ENCODE measurements at regions not wholly inside any gene's neighbourhood (a gene's known extent, or its start where the extent isn't known, plus 50 kb on each side); places are given as distances from the start of the nearest gene placed in this dataset.

- Histone ChIP-seq H3K36me3 (ENCODE audit: low read length) (no peaks in the 10 kb centered on the region), H3K4me3 (ENCODE audit: insufficient read depth, low read length, poor library complexity, severe bottlenecking) (no peak overlapping the region), H3K4me2 (ENCODE audit: low read depth, low read length, poor library complexity, severe bottlenecking) (no peak overlapping the region), H3K79me2 (ENCODE audit: insufficient read depth, low read length) (no peaks in the 10 kb centered on the region), H3K27me3 (ENCODE audit: low read length) (no peaks in the 10 kb centered on the region), H3K9me2 (replicated peaks; ENCODE audit: insufficient read depth, low read length) (no peaks in the 10 kb centered on the region), H3F3A (ENCODE audit: insufficient read depth) (no peaks in the 10 kb centered on the region), H2AFZ (ENCODE audit: low read depth, low read length, severe bottlenecking) (no peak overlapping the region), H4K20me1 (ENCODE audit: low read depth, low read length) (no peaks in the 10 kb centered on the region), H3K9me3 (ENCODE audit: insufficient read depth, low read length) (no peaks in the 10 kb centered on the region), H3K27ac (ENCODE audit: low read depth, low read length) (no peak overlapping the region), H3K9ac (ENCODE audit: low read length) (no peak overlapping the region)
- TF ChIP-seq EZH2phosphoT487 (conservative IDR thresholded peaks at IDR 0.05; ENCODE audit: low read length), result no peak
Measured at GRCh38 chr10:44619975-44620374, 235.1 kb upstream of the CXCL12 start.

- no peak overlapping the region for H3K4me2 ChIP-seq (ENCODE audit: low read depth, low read length, poor library complexity, severe bottlenecking)
- TF ChIP-seq EZH2phosphoT487 (conservative IDR thresholded peaks at IDR 0.05; ENCODE audit: low read length), result no peak
- no peak for TF ChIP-seq CTCF (IDR thresholded peaks at IDR 0.05; ENCODE audit: insufficient read depth, low read length, poor library complexity, severe bottlenecking)
- H3K9me2 ChIP-seq (replicated peaks; ENCODE audit: insufficient read depth, low read length), result no peaks in the 10 kb centered on the region
- no peak overlapping the region for H2AFZ ChIP-seq (ENCODE audit: low read depth, low read length, severe bottlenecking)
- H3K36me3 ChIP-seq (ENCODE audit: low read length), result no peaks in the 10 kb centered on the region
- H3K27me3 ChIP-seq (ENCODE audit: low read length), result no peaks in the 10 kb centered on the region
- H3K9me3 ChIP-seq (ENCODE audit: insufficient read depth, low read length), result no peaks in the 10 kb centered on the region
- no peak overlapping the region for H3K27ac ChIP-seq (ENCODE audit: low read depth, low read length)
- no peak overlapping the region for H3K9ac ChIP-seq (ENCODE audit: low read length)
- H3F3A ChIP-seq (ENCODE audit: insufficient read depth), result no peaks in the 10 kb centered on the region
- no peak overlapping the region for H3K4me3 ChIP-seq (ENCODE audit: insufficient read depth, low read length, poor library complexity, severe bottlenecking)
- no peaks in the 10 kb centered on the region for H4K20me1 ChIP-seq (ENCODE audit: low read depth, low read length)
- H3K79me2 ChIP-seq (ENCODE audit: insufficient read depth, low read length), result no peaks in the 10 kb centered on the region
Measured at GRCh38 chr10:44627591-44628354, 242.9 kb upstream of the CXCL12 start.

GRCh38 chr10:44628921-44629320, 244.0 kb upstream of the CXCL12 start:
- no peak overlapping the region for H2AFZ ChIP-seq (ENCODE audit: low read depth, low read length, severe bottlenecking)
- no peaks in the 10 kb centered on the region for H4K20me1 ChIP-seq (ENCODE audit: low read depth, low read length)
- no peaks in the 10 kb centered on the region for H3F3A ChIP-seq (ENCODE audit: insufficient read depth)
- TF ChIP-seq EZH2phosphoT487 (conservative IDR thresholded peaks at IDR 0.05; ENCODE audit: low read length) (no peak), CTCF (IDR thresholded peaks at IDR 0.05; ENCODE audit: insufficient read depth, low read length, poor library complexity, severe bottlenecking) (no peak)
- no peaks in the 10 kb centered on the region for H3K9me2 ChIP-seq (replicated peaks; ENCODE audit: insufficient read depth, low read length)
- no peak overlapping the region for H3K4me3 ChIP-seq (ENCODE audit: insufficient read depth, low read length, poor library complexity, severe bottlenecking)
- no peak overlapping the region for H3K27ac ChIP-seq (ENCODE audit: low read depth, low read length)
- no peaks in the 10 kb centered on the region for H3K27me3 ChIP-seq (ENCODE audit: low read length)
- no peak overlapping the region for H3K4me2 ChIP-seq (ENCODE audit: low read depth, low read length, poor library complexity, severe bottlenecking)
- H3K9me3 ChIP-seq (ENCODE audit: insufficient read depth, low read length), result no peaks in the 10 kb centered on the region
- no peak overlapping the region for H3K9ac ChIP-seq (ENCODE audit: low read length)
- H3K79me2 ChIP-seq (ENCODE audit: insufficient read depth, low read length), result no peaks in the 10 kb centered on the region
- no peaks in the 10 kb centered on the region for H3K36me3 ChIP-seq (ENCODE audit: low read length)

- H3F3A ChIP-seq (ENCODE audit: insufficient read depth), result no peaks in the 10 kb centered on the region
- H3K27ac ChIP-seq (ENCODE audit: low read depth, low read length), result no peak overlapping the region
- TF ChIP-seq EZH2phosphoT487 (conservative IDR thresholded peaks at IDR 0.05; ENCODE audit: low read length) (no peak), CTCF (IDR thresholded peaks at IDR 0.05; ENCODE audit: insufficient read depth, low read length, poor library complexity, severe bottlenecking) (no peak)
- H3K4me3 ChIP-seq (ENCODE audit: insufficient read depth, low read length, poor library complexity, severe bottlenecking), result no peak overlapping the region
- H3K4me2 ChIP-seq (ENCODE audit: low read depth, low read length, poor library complexity, severe bottlenecking), result no peak overlapping the region
- H4K20me1 ChIP-seq (ENCODE audit: low read depth, low read length), result no peaks in the 10 kb centered on the region
- no peaks in the 10 kb centered on the region for H3K79me2 ChIP-seq (ENCODE audit: insufficient read depth, low read length)
- H3K27me3 ChIP-seq (ENCODE audit: low read length), result no peaks in the 10 kb centered on the region
- H3K9ac ChIP-seq (ENCODE audit: low read length), result no peak overlapping the region
- no peaks in the 10 kb centered on the region for H3K36me3 ChIP-seq (ENCODE audit: low read length)
- no peak overlapping the region for H2AFZ ChIP-seq (ENCODE audit: low read depth, low read length, severe bottlenecking)
- H3K9me3 ChIP-seq (ENCODE audit: insufficient read depth, low read length), result no peaks in the 10 kb centered on the region
- H3K9me2 ChIP-seq (replicated peaks; ENCODE audit: insufficient read depth, low read length), result no peaks in the 10 kb centered on the region
Measured at GRCh38 chr10:44635176-44635575, 250.3 kb upstream of the CXCL12 start.
